ENCODE measurements at regions not wholly inside any gene's neighbourhood (a gene's known extent, or its start where the extent isn't known, plus 50 kb on each side); places are given as distances from the start of the nearest gene placed in this dataset.

- H3K4me3 ChIP-seq: no peak overlapping the region
- DNase-seq: no peak
- BruUV-seq (replicated peaks): no TSS peak
- no peaks in the 10 kb centered on the region for H3K4me1 ChIP-seq (replicated peaks; ENCODE audit: insufficient read depth)
- no peaks in the 10 kb centered on the region for H3K79me2 ChIP-seq (ENCODE audit: low read depth)
- no peaks in the 10 kb centered on the region for H4K20me1 ChIP-seq (ENCODE audit: insufficient read depth)
- ChIA-PET POLR2A (ENCODE audit: unreplicated experiment) (interaction anchor here (0.7 kb wide), 1 partner anchor 284 kb away, joined by 4 read pairs; no protein-coding TSS in a partner anchor), CTCF (no interaction called here)
- H3K27ac ChIP-seq: no peak overlapping the region
- no peak for TF ChIP-seq CTCF (conservative IDR thresholded peaks at IDR 0.05)
- TF ChIP-seq EZH2 (IDR thresholded peaks at IDR 0.05; ENCODE audit: low read depth): no peak
- no peaks in the 10 kb centered on the region for H3K9me3 ChIP-seq (ENCODE audit: insufficient read depth, low read depth)
- no peak overlapping the region for H3K4me2 ChIP-seq
- H3F3A ChIP-seq (ENCODE audit: insufficient read depth, low read depth): no peaks in the 10 kb centered on the region
- H2AFZ ChIP-seq: no peak overlapping the region
- no peaks in the 10 kb centered on the region for H3K9me2 ChIP-seq (ENCODE audit: insufficient read depth)
- intact Hi-C loops (cut with micrococcal nuclease; ENCODE audit: unreplicated experiment): no loop called here
- no peaks in the 10 kb centered on the region for H3K36me3 ChIP-seq (ENCODE audit: low read depth)
- no peaks in the 10 kb centered on the region for H3K27me3 ChIP-seq (ENCODE audit: insufficient read depth, low read depth)
Observed at GRCh38 chr14:47826809-47827208, 151.4 kb upstream of the MDGA2 start.

GRCh38 chr14:47822326-47822725, 146.9 kb upstream of the MDGA2 start:
- DNase-seq: no peak
- BruUV-seq (replicated peaks): no TSS peak

GRCh38 chr14:47821135-47821534, 145.7 kb upstream of the MDGA2 start:
- no peak overlapping the region for H3K4me3 ChIP-seq
- ChIA-PET POLR2A (ENCODE audit: unreplicated experiment) (no interaction called here), CTCF (no interaction called here)
- no peaks in the 10 kb centered on the region for H4K20me1 ChIP-seq (ENCODE audit: insufficient read depth)
- DNase-seq: no peak
- H3K36me3 ChIP-seq (ENCODE audit: low read depth): no peaks in the 10 kb centered on the region
- H3F3A ChIP-seq (ENCODE audit: insufficient read depth, low read depth): no peaks in the 10 kb centered on the region
- no peak for TF ChIP-seq EZH2 (IDR thresholded peaks at IDR 0.05; ENCODE audit: low read depth)
- no peak for TF ChIP-seq CTCF (conservative IDR thresholded peaks at IDR 0.05)
- intact Hi-C loops (cut with micrococcal nuclease; ENCODE audit: unreplicated experiment): no loop called here
- no peak overlapping the region for H3K27ac ChIP-seq
- H3K4me1 ChIP-seq (replicated peaks; ENCODE audit: insufficient read depth): no peaks in the 10 kb centered on the region
- no TSS peak for BruUV-seq (replicated peaks)
- no peaks in the 10 kb centered on the region for H3K79me2 ChIP-seq (ENCODE audit: low read depth)
- no peak overlapping the region for H3K4me2 ChIP-seq
- H2AFZ ChIP-seq: no peak overlapping the region
- no peaks in the 10 kb centered on the region for H3K27me3 ChIP-seq (ENCODE audit: insufficient read depth, low read depth)
- no peaks in the 10 kb centered on the region for H3K9me2 ChIP-seq (ENCODE audit: insufficient read depth)
- H3K9me3 ChIP-seq (ENCODE audit: insufficient read depth, low read depth): no peaks in the 10 kb centered on the region

More at GRCh38 chr14:47822326-47822725, 146.9 kb upstream of the MDGA2 start:
- no peaks in the 10 kb centered on the region for H3K9me2 ChIP-seq (ENCODE audit: insufficient read depth)
- TF ChIP-seq EZH2 (IDR thresholded peaks at IDR 0.05; ENCODE audit: low read depth) (no peak), CTCF (conservative IDR thresholded peaks at IDR 0.05) (no peak)
- no peak overlapping the region for H3K4me3 ChIP-seq
- H3K4me1 ChIP-seq (replicated peaks; ENCODE audit: insufficient read depth): no peaks in the 10 kb centered on the region
- H3K36me3 ChIP-seq (ENCODE audit: low read depth): no peaks in the 10 kb centered on the region
- H3K27ac ChIP-seq: no peak overlapping the region
- ChIA-PET CTCF (no interaction called here), POLR2A (ENCODE audit: unreplicated experiment) (no interaction called here)
- H4K20me1 ChIP-seq (ENCODE audit: insufficient read depth): no peaks in the 10 kb centered on the region
- H2AFZ ChIP-seq: no peak overlapping the region
- no peak overlapping the region for H3K4me2 ChIP-seq
- H3K9me3 ChIP-seq (ENCODE audit: insufficient read depth, low read depth): no peaks in the 10 kb centered on the region
- H3K27me3 ChIP-seq (ENCODE audit: insufficient read depth, low read depth): no peaks in the 10 kb centered on the region
- intact Hi-C loops (cut with micrococcal nuclease; ENCODE audit: unreplicated experiment): no loop called here
- no peaks in the 10 kb centered on the region for H3F3A ChIP-seq (ENCODE audit: insufficient read depth, low read depth)
- no peaks in the 10 kb centered on the region for H3K79me2 ChIP-seq (ENCODE audit: low read depth)

Data from PC-9 (cell line).